ENCODE measurements at regions not wholly inside any gene's neighbourhood (a gene's known extent, or its start where the extent isn't known, plus 50 kb on each side); places are given as distances from the start of the nearest gene placed in this dataset.

- H3K9me3 Mint-ChIP-seq: no peaks in the 10 kb centered on the region
- ChIA-PET POLR2A (no interaction called here), CTCF (interaction anchor here (0.8 kb wide), 1 partner anchor 12 kb away, joined by 3 read pairs; no protein-coding TSS in a partner anchor)
- no peak for TF ChIP-seq CTCF (IDR thresholded peaks at IDR 0.05)
- H3K27me3 ChIP-seq (ENCODE audit: control insufficient read depth in 1 of 2, insufficient read depth in 2 of 2, low read length in 2 of 2): no peaks in the 10 kb centered on the region
- H3K36me3 Mint-ChIP-seq (ENCODE audit: low read depth): no peaks in the 10 kb centered on the region
- H3K4me1 Mint-ChIP-seq (ENCODE audit: low read depth): no peaks in the 10 kb centered on the region
- no peak overlapping the region for H3K27ac Mint-ChIP-seq
- no peak for DNase-seq
- intact Hi-C loops (cut with DNase I, micrococcal nuclease): no loop called here
- H3K36me3 ChIP-seq (ENCODE audit: insufficient read depth, low read length): no peaks in the 10 kb centered on the region
- H3K27me3 Mint-ChIP-seq: no peaks in the 10 kb centered on the region
- H3K9me3 ChIP-seq (ENCODE audit: control insufficient read depth in 1 of 2, insufficient read depth in 1 of 2, low read length in 2 of 2): no peaks in the 10 kb centered on the region
- no peak overlapping the region for H3K4me3 Mint-ChIP-seq
- no peaks in the 10 kb centered on the region for H3K4me1 ChIP-seq (ENCODE audit: insufficient read depth, low read length)
- H3K4me3 ChIP-seq (ENCODE audit: low read length): no peak overlapping the region
- H3K27ac ChIP-seq (ENCODE audit: low read depth in 1 of 2, low read length in 2 of 2): no peak overlapping the region
- no peak for ATAC-seq (ENCODE audit: poor library complexity)
Measured at GRCh38 chr1:213776969-213777368, 210.8 kb upstream of the PROX1 start.

GRCh38 chr1:213779228-213779627, 208.5 kb upstream of the PROX1 start:
- Histone ChIP-seq H3K27me3 (ENCODE audit: control insufficient read depth in 1 of 2, insufficient read depth in 2 of 2, low read length in 2 of 2) (no peaks in the 10 kb centered on the region), H3K36me3 (ENCODE audit: insufficient read depth, low read length) (no peaks in the 10 kb centered on the region), H3K4me3 (ENCODE audit: low read length) (no peak overlapping the region), H3K4me1 (ENCODE audit: insufficient read depth, low read length) (peaks cover 4% of the 10 kb centered on the region), H3K27ac (ENCODE audit: low read depth in 1 of 2, low read length in 2 of 2) (no peak overlapping the region), H3K9me3 (ENCODE audit: control insufficient read depth in 1 of 2, insufficient read depth in 1 of 2, low read length in 2 of 2) (no peaks in the 10 kb centered on the region)
- ChIA-PET POLR2A (no interaction called here), CTCF (no interaction called here)
- H3K9me3 Mint-ChIP-seq: no peaks in the 10 kb centered on the region
- ATAC-seq (ENCODE audit: poor library complexity) (no peak), DNase-seq (no peak)
- no peaks in the 10 kb centered on the region for H3K36me3 Mint-ChIP-seq (ENCODE audit: low read depth)
- H3K27me3 Mint-ChIP-seq: no peaks in the 10 kb centered on the region
- no peak overlapping the region for H3K27ac Mint-ChIP-seq
- no peak overlapping the region for H3K4me3 Mint-ChIP-seq
- intact Hi-C loops (cut with DNase I, micrococcal nuclease): no loop called here
- no peak for TF ChIP-seq CTCF (IDR thresholded peaks at IDR 0.05)
- H3K4me1 Mint-ChIP-seq (ENCODE audit: low read depth): peaks cover 17% of the 10 kb centered on the region

GRCh38 chr1:213782941-213783672, 204.7 kb upstream of the PROX1 start:
- intact Hi-C loops (cut with DNase I, micrococcal nuclease): loop anchor here in 1 of 2 experiments (5.0 kb wide), 1 partner anchor 204 kb away; the partner anchor contains the start of gene PROX1
- peak; percentile 39 for ATAC-seq (ENCODE audit: poor library complexity)

More at GRCh38 chr1:213782941-213783672, 204.7 kb upstream of the PROX1 start:
- Mint-ChIP-seq H3K27me3 (peaks cover 4% of the 10 kb centered on the region), H3K9me3 (no peaks in the 10 kb centered on the region), H3K4me1 (ENCODE audit: low read depth) (peaks cover 26% of the 10 kb centered on the region), H3K27ac (peak overlapping the region; percentile 34), H3K4me3 (peak overlapping the region; percentile 50), H3K36me3 (ENCODE audit: low read depth) (no peaks in the 10 kb centered on the region)
- CTCF ChIA-PET: interaction anchor here (1.2 kb wide), 1 partner anchor 12 kb away, joined by 3 read pairs; no protein-coding TSS in a partner anchor
- Histone ChIP-seq H3K36me3 (ENCODE audit: insufficient read depth, low read length) (no peaks in the 10 kb centered on the region), H3K9me3 (ENCODE audit: control insufficient read depth in 1 of 2, insufficient read depth in 1 of 2, low read length in 2 of 2) (no peaks in the 10 kb centered on the region), H3K4me1 (ENCODE audit: insufficient read depth, low read length) (peaks cover 9% of the 10 kb centered on the region), H3K27me3 (ENCODE audit: control insufficient read depth in 1 of 2, insufficient read depth in 2 of 2, low read length in 2 of 2) (no peaks in the 10 kb centered on the region), H3K27ac (ENCODE audit: low read depth in 1 of 2, low read length in 2 of 2) (no peak overlapping the region), H3K4me3 (ENCODE audit: low read length) (no peak overlapping the region)
- TF ChIP-seq CTCF (IDR thresholded peaks at IDR 0.05): no peak
- peak in 3 of 14 experiments; percentile 9 to 34 (median 18) for DNase-seq
- POLR2A ChIA-PET: interaction anchor here (0.9 to 1.9 kb wide), 6 partner anchors 21 to 205 kb away, joined by 3 to 12 read pairs (median 4); partner anchors contain the start of gene PROX1

Measured in CD4-positive, alpha-beta T cell (primary cell).